H54 (cell line): ENCODE measurements at regions not wholly inside any gene's neighbourhood (a gene's known extent, or its start where the extent isn't known, plus 50 kb on each side); places are given as distances from the start of the nearest gene placed in this dataset.
"Not testable (repeated sequence)": the region's sequence is repeated elsewhere in the genome, so short reads cannot be mapped to it uniquely, and the experiment has no call there.

Experiments used
- DNase-seq: peaks from one replicate; pipeline ENCODE4 v3.0.0; 2011; ENCODE audit warnings: low spot score, mixed read lengths; ENCODE audit not compliant: insufficient read length
- FAIRE-seq: peaks from 3 replicates; lab custom pipeline; 2011; peaks lifted over from hg19 to GRCh38; lab: Jason Lieb, UNC
- POLR2A ChIP-seq: IDR thresholded peaks from 2 replicates; pipeline ENCODE4 v1.6.1; 2011; ENCODE audit warnings: low read depth, mild to moderate bottlenecking, low read length

DNA sequence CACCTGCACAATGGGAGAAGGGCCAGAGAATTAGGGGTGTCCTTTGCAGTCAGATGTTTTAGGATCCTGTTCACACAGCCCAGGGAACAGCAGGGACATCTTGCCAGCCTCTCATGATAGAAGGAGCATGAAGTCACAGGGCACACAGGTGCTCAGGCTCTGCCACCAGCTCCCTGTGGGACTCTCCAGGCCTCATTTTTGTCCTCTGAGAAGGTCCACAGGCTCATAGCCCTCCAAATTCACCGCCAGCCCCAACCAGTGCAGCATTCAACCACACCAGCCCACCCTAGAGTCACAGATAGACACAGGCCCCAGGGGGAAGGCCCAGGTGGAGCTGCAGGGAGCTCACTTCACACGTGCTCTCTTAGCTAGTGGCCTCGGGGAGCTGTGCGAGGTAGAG, 391.7 kb downstream of the TNS1 start:
- DNase-seq: no peak
- FAIRE-seq: no peak
- TF ChIP-seq POLR2A: no peak

DNA sequence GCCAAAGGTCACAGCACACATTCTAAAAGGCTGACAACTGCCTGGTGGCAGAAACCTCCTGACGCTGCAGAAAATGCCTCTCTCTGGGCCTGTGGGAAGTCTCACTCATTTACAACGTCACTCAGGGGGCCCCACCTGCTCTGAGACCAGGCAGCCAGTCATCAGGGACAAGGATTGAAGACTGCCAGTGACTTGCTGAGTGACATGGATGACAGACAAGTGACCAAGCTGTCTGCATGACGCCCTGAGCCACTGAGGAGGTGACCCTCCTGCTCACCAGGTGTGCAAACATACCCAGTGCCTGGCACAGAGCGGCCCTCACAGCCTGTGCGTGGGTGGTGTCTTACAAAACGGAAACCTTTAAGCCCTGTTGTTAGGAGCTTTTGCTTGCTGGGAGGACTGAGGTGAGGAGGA, 392.4 kb downstream of the TNS1 start:
- TF ChIP-seq POLR2A: no peak
- DNase-seq (no peak), FAIRE-seq (no peak)

DNA sequence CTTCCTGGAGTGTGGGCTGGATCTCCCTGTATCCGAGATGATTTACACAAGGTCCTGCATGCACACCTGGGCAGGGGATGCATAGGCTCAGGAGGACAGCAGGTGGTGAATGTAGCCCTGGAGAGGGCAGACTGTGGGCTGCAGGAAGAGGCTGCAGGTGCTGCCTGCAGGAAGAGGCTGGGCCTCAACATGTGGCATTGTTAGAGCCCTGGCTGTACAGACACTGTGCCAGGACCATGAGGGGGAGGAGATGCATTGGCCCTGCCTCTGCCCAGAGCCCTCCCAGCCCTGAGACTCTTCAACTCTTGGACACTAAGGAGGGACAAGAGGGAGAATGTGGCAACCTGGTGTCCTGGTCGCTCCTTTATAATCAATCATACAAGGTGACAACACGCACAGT, 392.8 kb downstream of the TNS1 start:
- no peak for FAIRE-seq
- DNase-seq: no peak
- TF ChIP-seq POLR2A: no peak

DNA sequence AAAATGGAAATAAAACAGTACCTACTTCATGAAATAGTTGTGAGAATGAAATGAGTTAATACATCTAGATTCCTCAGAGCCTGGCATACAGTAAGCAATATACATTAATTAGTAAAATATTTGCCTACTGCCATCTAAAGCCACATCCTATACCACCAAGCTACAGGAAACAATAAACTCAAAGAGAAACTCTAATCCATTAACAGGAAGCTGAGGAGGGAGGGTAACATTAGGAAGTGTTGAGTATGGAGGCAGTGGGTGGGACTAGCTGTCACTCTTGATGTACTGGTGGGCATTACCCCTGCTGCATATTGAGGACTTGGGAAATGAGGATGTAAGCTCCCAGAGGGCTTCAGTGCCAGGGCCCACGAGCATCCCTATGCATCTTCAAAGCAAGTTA, 396.5 kb downstream of the TNS1 start:
- TF ChIP-seq POLR2A: no peak
- FAIRE-seq (no peak), DNase-seq (no peak)

DNA sequence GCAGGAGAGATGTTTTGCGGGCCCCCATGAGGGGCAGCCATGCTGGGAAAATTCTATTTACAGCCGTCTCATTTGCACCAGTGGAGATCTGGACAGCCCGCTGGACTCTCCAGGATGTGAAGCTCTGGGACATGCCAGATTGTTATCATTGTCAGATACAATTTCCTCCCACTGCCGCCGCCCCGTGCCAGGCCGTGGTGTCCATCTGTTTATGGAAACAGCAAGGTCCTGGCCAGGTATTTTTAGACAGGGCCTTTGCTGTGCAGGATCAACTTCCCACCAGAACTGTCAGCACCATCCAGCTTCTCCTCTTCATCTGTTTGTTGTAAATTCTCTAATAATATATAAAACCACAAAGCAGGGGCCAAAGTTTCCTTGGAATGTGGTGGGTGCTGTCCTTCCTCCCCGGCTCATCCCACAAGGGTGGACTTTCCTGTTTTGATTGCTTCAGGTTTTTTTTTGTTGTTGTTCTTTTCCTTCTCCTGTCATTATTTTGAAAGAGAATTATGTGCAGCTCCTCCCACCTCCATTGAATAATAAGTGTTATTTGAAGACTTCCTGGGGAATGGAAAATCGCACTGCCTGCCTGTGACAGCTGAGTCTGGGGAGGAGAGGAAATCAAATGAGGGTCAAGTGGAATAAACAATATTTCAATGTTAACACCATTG, 398.1 kb downstream of the TNS1 start:
- FAIRE-seq: no peak
- TF ChIP-seq POLR2A: no peak

DNA sequence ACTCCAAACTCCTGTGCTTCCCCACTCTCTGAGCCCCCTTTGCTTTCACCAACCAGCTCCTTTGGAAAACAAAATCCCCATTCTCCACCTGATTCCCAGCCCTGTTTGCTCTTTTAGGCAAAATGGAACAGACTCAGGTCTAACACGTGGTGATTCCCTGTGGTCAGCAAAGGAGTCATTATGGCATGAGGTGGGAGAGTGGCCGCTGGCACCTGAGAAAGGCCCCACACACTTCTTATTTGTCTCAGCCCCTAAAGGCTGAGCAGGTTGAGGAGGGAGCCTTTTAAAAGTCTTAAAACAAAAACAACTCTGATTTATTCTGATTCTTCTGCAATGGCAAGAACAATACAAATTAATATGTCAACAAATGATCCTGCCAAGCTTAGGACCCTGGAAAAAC, 401.2 kb downstream of the TNS1 start:
- no peak for DNase-seq
- no peak for TF ChIP-seq POLR2A
- FAIRE-seq: no peak

More for the DNA sequence above, 398.1 kb downstream of the TNS1 start:
- no peak for DNase-seq

DNA sequence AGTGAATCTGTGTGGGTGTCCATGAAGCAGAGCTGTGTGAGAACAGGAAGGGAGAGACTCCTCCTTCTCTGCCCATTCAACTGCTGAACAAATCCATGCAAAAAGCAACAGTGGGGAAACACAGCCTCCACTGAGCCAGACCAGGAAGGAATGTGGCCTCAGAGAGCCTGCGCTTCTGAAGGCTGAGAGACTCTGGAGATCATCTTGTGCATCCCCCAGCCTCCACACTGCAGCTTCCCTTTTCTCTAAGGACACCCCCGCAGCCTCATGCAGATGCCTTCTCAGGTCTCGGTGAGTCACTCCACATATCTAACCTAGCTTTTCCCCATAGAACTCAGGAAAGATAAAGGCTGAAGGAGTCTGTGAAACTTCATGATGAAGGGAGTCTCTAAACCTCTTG, 402.9 kb downstream of the TNS1 start:
- TF ChIP-seq POLR2A: no peak
- FAIRE-seq: no peak
- no peak for DNase-seq

DNA sequence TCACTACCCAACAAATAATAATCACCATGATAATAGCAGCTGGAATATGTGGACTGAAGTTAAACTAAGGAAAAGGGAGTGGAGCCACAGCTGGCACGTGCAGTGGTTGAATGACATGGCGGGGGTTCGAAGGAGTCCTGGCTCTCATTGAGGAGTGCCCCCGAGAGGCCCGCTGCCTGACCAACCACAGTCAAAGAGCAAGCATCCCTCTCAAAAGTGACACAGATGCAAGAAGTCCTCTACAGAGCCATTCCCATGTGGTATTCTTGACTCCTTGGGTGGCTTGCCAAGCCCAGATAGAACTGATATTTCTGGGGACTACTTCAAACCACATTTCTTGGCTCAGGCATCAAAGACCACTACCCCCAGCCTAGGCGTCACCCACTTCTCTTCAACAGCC, 405.1 kb downstream of the TNS1 start:
- TF ChIP-seq POLR2A: no peak
- FAIRE-seq (no peak), DNase-seq (no peak)

DNA sequence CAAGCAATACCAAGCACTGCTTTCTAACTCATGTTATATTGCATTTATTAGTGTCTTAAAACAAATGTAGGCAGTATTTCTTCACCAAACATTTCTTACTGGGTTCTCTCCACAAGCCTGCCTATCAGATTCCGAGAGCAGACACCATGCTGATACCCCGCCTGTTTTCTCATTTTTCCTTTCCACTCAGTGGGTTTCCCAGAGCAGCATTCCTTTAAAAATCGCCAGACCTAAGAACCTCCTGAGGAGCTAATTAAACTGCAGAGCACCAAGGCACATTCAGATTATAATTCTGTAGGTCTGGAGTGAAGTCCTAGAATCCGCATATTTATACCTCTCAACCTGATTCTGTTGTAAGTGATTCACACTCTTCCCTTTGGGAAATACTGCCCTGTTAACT, 405.6 kb downstream of the TNS1 start:
- FAIRE-seq (no peak), DNase-seq (no peak)
- TF ChIP-seq POLR2A: no peak

DNA sequence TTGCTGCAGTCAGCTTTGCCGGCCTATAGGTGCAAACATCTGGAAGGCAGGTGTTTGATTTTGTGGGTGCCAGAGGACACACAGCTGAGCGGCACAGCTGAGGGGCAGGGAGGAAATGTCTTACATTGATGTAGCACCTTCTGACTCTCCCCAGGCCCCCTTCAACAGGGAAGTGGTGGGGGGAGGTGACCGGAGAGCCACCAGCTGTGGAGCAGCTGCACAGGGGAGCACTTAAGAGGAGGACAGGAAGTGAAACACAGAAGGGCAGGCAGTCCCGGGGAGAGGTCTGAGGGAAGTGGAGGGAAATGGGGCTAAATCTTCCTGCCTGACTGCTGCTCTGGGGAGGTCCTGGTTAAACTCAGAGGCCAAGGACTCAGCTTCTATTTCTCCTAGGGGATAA, 409.1 kb downstream of the TNS1 start:
- DNase-seq (no peak), FAIRE-seq (no peak)
- TF ChIP-seq POLR2A: no peak

DNA sequence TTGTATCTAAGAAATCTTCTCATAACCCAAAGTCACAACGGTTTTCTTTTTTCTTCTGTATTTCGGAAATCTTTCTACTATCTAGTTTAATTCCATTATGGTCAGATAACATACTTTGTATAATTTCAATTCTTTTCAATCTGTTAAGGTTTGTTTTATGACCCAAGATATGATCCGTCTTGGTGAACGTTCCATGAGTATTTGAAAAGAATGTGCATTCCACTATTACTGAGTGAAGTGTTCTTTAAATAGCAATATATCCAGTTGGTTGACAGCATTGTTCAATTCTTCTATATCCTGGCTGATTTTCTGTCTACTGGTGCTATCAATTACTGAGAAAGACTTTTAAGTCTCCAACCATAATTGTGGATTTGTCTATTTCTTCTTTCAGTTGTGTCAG, 414.5 kb downstream of the TNS1 start:
- TF ChIP-seq POLR2A: no peak
- no peak for DNase-seq
- no peak for FAIRE-seq

DNA sequence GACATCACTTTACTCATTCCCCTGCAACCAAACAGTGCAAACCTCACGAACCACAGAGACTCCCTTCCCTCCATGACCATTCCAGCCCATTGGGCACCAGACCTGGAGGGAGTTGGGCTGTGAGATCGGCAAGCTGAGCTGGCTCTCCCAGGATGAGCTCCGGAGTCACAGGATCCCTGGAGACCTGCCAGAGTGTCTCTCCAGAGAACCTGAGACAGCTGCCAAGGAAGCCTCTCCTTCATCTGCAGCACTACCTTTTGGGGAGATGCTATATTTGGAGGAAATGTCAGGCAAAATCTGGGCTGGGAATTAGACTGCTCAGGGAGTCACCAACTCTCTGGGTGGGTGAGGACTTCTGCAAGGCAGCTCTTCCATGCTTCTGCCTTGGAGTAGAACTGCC, 417.4 kb downstream of the TNS1 start:
- no peak for TF ChIP-seq POLR2A
- DNase-seq (no peak), FAIRE-seq (no peak)

DNA sequence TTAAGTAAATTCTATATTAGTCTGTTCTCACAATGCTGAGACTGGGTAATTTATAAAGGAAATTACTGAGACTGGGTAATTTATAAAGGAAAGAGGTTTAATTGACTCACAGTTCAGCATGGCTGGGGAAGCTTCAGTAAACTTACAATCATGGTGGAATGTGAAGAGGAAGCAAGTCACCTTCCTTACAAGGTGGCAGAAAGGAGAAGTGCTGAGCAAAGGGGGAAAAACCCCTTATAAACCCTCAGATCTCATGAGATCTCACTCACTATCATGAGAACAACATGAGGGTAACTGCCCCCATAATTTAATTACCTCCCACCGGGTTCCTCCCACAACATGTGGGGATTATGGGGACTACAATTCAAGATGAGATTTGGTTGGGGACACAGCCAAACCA, 422.4 kb downstream of the TNS1 start:
- FAIRE-seq, DNase-seq: not testable (repeated sequence)

DNA sequence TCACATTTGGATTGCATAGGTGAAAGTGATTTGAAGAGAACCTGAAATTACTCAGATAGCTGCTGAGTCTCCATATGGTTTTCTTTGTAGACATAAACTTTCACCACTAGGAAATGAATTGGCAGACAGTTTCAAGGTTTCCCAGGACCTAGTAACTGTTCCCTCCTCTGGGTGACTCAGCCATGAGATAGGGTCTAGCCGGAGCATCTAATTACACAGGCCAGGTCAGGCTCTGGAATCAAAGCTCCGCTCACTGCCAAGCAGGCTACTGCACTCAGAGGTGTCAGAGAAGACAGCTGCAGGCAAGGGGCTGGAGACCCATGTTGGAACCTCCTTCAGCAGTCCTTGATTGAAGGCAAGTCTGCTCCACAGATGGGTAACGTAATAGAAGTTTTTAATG, 429.2 kb downstream of the TNS1 start:
- no peak for TF ChIP-seq POLR2A
- no peak for DNase-seq
- no peak for FAIRE-seq

DNA sequence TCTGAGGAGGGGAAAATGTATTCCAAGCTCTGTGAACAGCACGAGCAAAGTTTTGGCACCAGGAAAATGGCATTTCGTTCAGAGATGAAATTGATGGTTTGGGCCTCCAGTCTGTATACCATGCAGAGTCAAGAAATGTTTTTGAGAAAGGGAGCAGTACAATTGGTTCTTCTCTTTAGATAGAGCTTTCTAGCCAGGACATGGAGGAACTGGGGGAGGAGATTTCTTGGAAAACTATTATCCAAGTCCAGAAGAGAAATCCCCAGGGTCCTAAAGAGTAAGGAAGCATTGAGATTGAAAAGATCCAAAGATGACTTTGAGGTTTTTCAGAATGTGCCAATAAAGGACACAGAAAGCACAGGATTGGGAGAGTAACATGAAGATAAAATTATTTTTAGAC, 432.4 kb downstream of the TNS1 start:
- no peak for TF ChIP-seq POLR2A
- FAIRE-seq: no peak
- no peak for DNase-seq
